ENCODE measurements at regions not wholly inside any gene's neighbourhood (a gene's known extent, or its start where the extent isn't known, plus 50 kb on each side); places are given as distances from the start of the nearest gene placed in this dataset.

DNA sequence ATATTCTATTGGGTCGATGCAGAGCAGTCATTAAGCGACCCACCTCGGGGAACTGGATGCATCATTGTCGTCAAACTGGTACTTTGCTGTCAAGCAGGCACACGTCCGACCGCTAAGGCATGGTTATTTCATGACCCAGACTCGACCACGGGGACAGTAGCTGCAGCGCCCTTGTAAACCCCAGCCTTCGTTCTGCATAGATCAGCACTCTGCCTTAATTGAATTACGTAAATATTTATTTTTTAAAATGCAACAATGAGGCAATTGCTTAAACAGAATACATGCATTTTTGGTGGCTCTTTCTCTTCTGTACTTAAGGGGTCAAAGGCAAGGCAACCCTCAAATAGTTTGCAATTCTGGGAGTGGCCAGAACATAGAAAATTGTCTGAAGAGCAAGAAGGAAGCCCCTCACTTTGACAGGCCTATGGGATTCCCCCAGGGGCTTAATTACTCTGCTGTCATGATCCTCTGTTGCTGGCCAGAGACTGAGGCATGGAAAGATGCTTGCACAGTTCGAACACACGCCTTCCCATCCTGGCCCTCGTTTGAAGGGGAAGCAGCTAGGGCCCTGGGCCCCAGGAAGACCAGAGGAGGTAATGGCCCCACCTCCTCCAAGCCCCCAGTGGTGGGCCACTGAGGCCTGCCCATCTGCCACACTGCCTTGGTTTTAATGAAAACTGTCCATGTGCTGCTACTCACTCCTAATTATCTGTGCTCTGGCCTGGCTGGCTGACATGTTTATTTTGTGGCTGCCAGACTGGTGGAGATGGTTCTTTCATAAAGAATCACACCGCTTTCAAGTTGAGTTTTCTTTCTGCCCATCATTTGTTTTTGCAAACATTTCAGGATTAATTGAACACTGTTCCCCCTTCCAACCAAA is 169.7 kb upstream of the MAST4 start:
- 74 to 80% methylated on average over 16 of the region's 16 CpGs for WGBS, 2 donors
- Histone ChIP-seq H3K9me3 (no peaks in the 10 kb centered on the region), H3K36me3 (no peaks in the 10 kb centered on the region), H3K4me1 (no peaks in the 10 kb centered on the region), H3K27me3 (no peaks in the 10 kb centered on the region), H3K4me3 (no peak overlapping the region), H3K27ac (no peak overlapping the region)
- no peak for ATAC-seq (ENCODE audit: low FRiP score in 2 of 2)
- TF ChIP-seq, protein P1, sequence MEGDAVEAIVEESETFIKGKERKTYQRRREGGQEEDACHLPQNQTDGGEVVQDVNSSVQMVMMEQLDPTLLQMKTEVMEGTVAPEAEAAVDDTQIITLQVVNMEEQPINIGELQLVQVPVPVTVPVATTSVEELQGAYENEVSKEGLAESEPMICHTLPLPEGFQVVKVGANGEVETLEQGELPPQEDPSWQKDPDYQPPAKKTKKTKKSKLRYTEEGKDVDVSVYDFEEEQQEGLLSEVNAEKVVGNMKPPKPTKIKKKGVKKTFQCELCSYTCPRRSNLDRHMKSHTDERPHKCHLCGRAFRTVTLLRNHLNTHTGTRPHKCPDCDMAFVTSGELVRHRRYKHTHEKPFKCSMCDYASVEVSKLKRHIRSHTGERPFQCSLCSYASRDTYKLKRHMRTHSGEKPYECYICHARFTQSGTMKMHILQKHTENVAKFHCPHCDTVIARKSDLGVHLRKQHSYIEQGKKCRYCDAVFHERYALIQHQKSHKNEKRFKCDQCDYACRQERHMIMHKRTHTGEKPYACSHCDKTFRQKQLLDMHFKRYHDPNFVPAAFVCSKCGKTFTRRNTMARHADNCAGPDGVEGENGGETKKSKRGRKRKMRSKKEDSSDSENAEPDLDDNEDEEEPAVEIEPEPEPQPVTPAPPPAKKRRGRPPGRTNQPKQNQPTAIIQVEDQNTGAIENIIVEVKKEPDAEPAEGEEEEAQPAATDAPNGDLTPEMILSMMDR (IDR thresholded peaks at IDR 0.05) = no peak
- TF ChIP-seq POLR2A (IDR thresholded peaks at IDR 0.05) (no peak), EP300 (IDR thresholded peaks at IDR 0.05) (no peak), POLR2AphosphoS5 (IDR thresholded peaks at IDR 0.05) (no peak)
- peak in 1 of 2 donors; percentile 3 for DNase-seq

DNA sequence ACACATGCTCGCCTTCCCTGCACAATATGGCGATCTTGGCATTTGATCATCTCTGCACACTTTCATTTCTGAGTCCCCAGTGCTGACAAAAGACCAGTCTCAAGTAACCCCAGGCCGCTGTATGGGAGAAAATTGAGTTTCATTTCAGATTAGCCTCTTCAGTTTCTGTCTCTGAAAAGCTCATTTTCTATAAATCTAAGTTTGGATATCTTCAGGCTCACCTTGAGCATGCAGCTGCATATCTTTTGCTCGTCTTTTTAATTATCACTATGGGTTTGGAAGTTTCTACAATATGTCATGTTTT is 169.1 kb upstream of the MAST4 start:
- WGBS, 2 donors = 80 to 81% methylated on average over 4 of the region's 4 CpGs
- H3K36me3 ChIP-seq = no peaks in the 10 kb centered on the region
- no peak for ATAC-seq (ENCODE audit: low FRiP score in 2 of 2)
- H3K4me1 ChIP-seq = no peaks in the 10 kb centered on the region
- no peak for TF ChIP-seq POLR2AphosphoS5 (IDR thresholded peaks at IDR 0.05)
- TF ChIP-seq, protein P1 (IDR thresholded peaks at IDR 0.05) = no peak
- TF ChIP-seq EP300 (IDR thresholded peaks at IDR 0.05) = no peak
- no peak for TF ChIP-seq POLR2A (IDR thresholded peaks at IDR 0.05)
- no peak for DNase-seq
- no peaks in the 10 kb centered on the region for H3K9me3 ChIP-seq
- H3K27ac ChIP-seq = no peak overlapping the region
- no peak overlapping the region for H3K4me3 ChIP-seq
- no peaks in the 10 kb centered on the region for H3K27me3 ChIP-seq

DNA sequence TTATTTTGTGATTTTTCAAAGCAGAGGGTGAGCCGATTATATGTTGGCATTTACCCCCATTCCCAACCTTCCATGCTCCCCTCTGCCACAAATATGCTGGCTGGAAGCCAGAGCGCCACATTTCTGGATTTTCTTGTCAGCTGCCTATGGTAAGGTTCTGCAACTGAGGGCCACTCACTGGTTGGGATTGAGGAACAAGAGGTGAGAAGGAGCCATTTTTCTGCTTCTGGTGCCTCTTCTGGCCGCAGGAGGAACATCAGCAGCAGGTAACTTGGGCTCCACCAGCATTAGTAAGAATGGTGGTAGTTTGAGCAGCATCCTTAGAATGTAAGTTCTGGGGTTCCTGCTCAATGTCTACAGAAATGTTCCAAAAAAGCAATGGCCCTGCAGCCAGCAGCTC is 159.5 kb upstream of the MAST4 start:
- Histone ChIP-seq H3K27ac (no peak overlapping the region), H3K27me3 (no peaks in the 10 kb centered on the region), H3K9me3 (no peaks in the 10 kb centered on the region), H3K36me3 (no peaks in the 10 kb centered on the region), H3K4me3 (no peak overlapping the region), H3K4me1 (no peaks in the 10 kb centered on the region)
- TF ChIP-seq POLR2A (IDR thresholded peaks at IDR 0.05) (no peak), EP300 (IDR thresholded peaks at IDR 0.05) (no peak), POLR2AphosphoS5 (IDR thresholded peaks at IDR 0.05) (no peak)
- TF ChIP-seq, protein P1 (IDR thresholded peaks at IDR 0.05) = no peak
- no peak for DNase-seq
- ATAC-seq (ENCODE audit: low FRiP score in 2 of 2) = no peak
- WGBS, 2 donors = 96 to 99% methylated on average over 3 of the region's 3 CpGs

DNA sequence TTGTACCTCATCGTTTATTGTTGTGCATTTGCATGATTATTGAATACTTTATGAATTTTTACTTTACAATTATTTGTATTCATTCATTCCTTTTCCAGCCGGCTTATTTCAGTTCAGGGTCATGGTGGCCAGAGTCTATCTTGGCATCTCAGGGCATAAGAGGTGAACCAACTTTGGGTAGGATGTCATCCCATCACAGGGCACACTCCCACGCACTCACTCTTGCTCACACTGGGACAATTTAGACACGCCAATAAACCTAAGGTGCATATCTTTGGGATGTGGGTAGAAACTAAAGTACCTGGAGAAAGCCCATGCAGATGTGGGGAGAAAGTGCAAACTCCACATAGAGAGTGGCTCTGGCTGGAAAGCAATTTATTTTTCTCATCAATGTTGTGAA is 158.1 kb upstream of the MAST4 start:
- H3K9me3 ChIP-seq = no peaks in the 10 kb centered on the region
- DNase-seq = no peak
- TF ChIP-seq EP300 (IDR thresholded peaks at IDR 0.05) = no peak
- TF ChIP-seq POLR2A (IDR thresholded peaks at IDR 0.05) = no peak
- WGBS, 2 donors = 95 to 98% methylated on average over 4 of the region's 4 CpGs
- no peaks in the 10 kb centered on the region for H3K36me3 ChIP-seq
- H3K4me1 ChIP-seq = no peaks in the 10 kb centered on the region
- H3K27me3 ChIP-seq = no peaks in the 10 kb centered on the region
- ATAC-seq (ENCODE audit: low FRiP score in 2 of 2) = no peak
- H3K27ac ChIP-seq = no peak overlapping the region
- H3K4me3 ChIP-seq = no peak overlapping the region

DNA sequence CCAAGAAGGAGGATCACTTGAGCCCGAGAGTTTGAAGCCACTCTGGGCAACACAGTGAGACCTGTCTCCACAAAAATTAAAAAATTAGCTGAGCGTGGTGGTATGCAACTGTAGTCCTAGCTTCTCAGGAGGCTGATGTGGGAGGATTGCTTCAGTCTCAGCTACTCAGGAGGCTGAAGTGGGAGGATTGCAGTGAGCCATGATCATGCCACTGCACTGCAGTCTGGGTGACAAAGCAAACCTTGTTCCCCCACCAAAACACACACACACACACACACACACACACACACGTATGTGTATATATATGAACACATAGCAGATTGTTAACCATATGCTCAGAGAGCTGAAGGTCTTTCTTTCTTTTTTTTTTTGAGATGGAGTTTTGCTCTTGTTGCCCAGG is 157.5 kb upstream of the MAST4 start:
- DNase-seq (no peak), ATAC-seq (ENCODE audit: low FRiP score in 2 of 2) (no peak)
- TF ChIP-seq POLR2AphosphoS5 (IDR thresholded peaks at IDR 0.05) (no peak), POLR2A (IDR thresholded peaks at IDR 0.05) (no peak), EP300 (IDR thresholded peaks at IDR 0.05) (no peak)
- TF ChIP-seq, protein P1 (IDR thresholded peaks at IDR 0.05) = no peak
- Histone ChIP-seq H3K4me1 (no peaks in the 10 kb centered on the region), H3K27me3 (no peaks in the 10 kb centered on the region), H3K27ac (no peak overlapping the region), H3K4me3 (no peak overlapping the region), H3K36me3 (no peaks in the 10 kb centered on the region), H3K9me3 (no peaks in the 10 kb centered on the region)
- 91 to 95% methylated on average over 3 of the region's 3 CpGs for WGBS, 2 donors

Measured in upper lobe of left lung (tissue), 6 donors.